PC-9 (cell line): ENCODE measurements at regions not wholly inside any gene's neighbourhood (a gene's known extent, or its start where the extent isn't known, plus 50 kb on each side); places are given as distances from the start of the nearest gene placed in this dataset.

Experiments
- CTCF ChIP-seq: fragments of 200-600 bp; sonication (generic); conservative IDR thresholded peaks from 2 replicates; pipeline ENCODE4 v1.6.1; 2017; ENCODE audit warnings: mixed run types, antibody characterized with exemption, mild to moderate bottlenecking, moderate library complexity
- EZH2 ChIP-seq: fragments of 200-600 bp; sonication (generic); IDR thresholded peaks from 2 replicates; pipeline ENCODE4 v1.8.0; 2017; ENCODE audit warnings: antibody characterized with exemption, low read depth

- no peak for TF ChIP-seq EZH2
- no peak for TF ChIP-seq CTCF
Observed at GRCh38 chr16:86662740-86663139, 84.4 kb downstream of the FOXL1 start.
